Prostate gland (tissue), 2 donors: ENCODE measurements at regions not wholly inside any gene's neighbourhood (a gene's known extent, or its start where the extent isn't known, plus 50 kb on each side); places are given as distances from the start of the nearest gene placed in this dataset.

Source experiments
- DNase-seq: peaks from one replicate; pipeline ENCODE4 v3.0.0-alpha.2; 2019; ENCODE audit warnings: low spot score
- H3K27ac ChIP-seq, 2 donors: fragments of 200-600 bp; sonication (generic); 2 replicates each; pipeline ENCODE4 v1.5.1; 2017 to 2019
- H3K27me3 ChIP-seq: fragments of 200-600 bp; sonication (generic); replicated peaks from 2 replicates; pipeline ENCODE4 v1.5.1; 2019; ENCODE audit not compliant: insufficient read depth
- H3K36me3 ChIP-seq, 2 donors: fragments of 200-600 bp; sonication (generic); 1 replicate in 1 of 2; 2 replicates in 1 of 2; pipeline versions ENCODE4 v1.5.1 to v1.8.1; 2017 to 2019
- H3K4me1 ChIP-seq: fragments of 200-600 bp; sonication (generic); replicated peaks from 2 replicates; pipeline ENCODE4 v1.5.1; 2019
- H3K4me3 ChIP-seq, 2 donors: fragments of 200-600 bp; sonication (generic); 2 replicates each; pipeline ENCODE4 v1.5.1; 2017 to 2019
- H3K9me3 ChIP-seq: fragments of 200-600 bp; sonication (generic); 2 replicates; pipeline ENCODE4 v1.5.1; 2017
- POLR2A ChIP-seq: fragments of 450-650 bp; IDR thresholded peaks from one replicate; pipeline ENCODE4 v1.6.1; 2016; ENCODE audit warnings: antibody characterized with exemption, mild to moderate bottlenecking
- POLR2AphosphoS5 ChIP-seq: sonication (generic); formaldehyde crosslinking; IDR thresholded peaks from one replicate; pipeline ENCODE4 v1.6.1; 2017; ENCODE audit warnings: antibody characterized with exemption
- WGBS: methylation state at CpG from one replicate; pipeline ENCODE4 v1.1.5; 2018; 5-methylcytosine and 5-hydroxymethylcytosine counted together
- intact Hi-C: fragments of 100-400 bp; cut with DNase I; formaldehyde crosslinking; loops from one replicate; pipeline ENCODE4 v1.14.2; 2022
- TF ChIP-seq, protein P1 (sequence below), 4 experiments: fragments of 200-600 bp in 2 of 4; fragments of 450-650 bp in 2 of 4; sonication (generic) in 2 of 4; IDR thresholded peaks; 1 replicate in 3 of 4; 2 replicates in 1 of 4; pipeline ENCODE4 v1.5.1; 2016 to 2019; ENCODE audit warnings: antibody characterized with exemption in 4 of 4, mild to moderate bottlenecking in 2 of 4, moderate library complexity in 2 of 4

- WGBS = 63% methylated on average over 3 of the region's 3 CpGs
- no peak for TF ChIP-seq POLR2AphosphoS5
- no peak for TF ChIP-seq POLR2A
- TF ChIP-seq, protein P1, sequence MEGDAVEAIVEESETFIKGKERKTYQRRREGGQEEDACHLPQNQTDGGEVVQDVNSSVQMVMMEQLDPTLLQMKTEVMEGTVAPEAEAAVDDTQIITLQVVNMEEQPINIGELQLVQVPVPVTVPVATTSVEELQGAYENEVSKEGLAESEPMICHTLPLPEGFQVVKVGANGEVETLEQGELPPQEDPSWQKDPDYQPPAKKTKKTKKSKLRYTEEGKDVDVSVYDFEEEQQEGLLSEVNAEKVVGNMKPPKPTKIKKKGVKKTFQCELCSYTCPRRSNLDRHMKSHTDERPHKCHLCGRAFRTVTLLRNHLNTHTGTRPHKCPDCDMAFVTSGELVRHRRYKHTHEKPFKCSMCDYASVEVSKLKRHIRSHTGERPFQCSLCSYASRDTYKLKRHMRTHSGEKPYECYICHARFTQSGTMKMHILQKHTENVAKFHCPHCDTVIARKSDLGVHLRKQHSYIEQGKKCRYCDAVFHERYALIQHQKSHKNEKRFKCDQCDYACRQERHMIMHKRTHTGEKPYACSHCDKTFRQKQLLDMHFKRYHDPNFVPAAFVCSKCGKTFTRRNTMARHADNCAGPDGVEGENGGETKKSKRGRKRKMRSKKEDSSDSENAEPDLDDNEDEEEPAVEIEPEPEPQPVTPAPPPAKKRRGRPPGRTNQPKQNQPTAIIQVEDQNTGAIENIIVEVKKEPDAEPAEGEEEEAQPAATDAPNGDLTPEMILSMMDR (IDR thresholded peaks at IDR 0.05) = no peak
- no peak overlapping the region for H3K4me3 ChIP-seq
Measured at GRCh38 chr4:28149762-28150161, 1289.1 kb downstream of the STIM2 start.

DNA sequence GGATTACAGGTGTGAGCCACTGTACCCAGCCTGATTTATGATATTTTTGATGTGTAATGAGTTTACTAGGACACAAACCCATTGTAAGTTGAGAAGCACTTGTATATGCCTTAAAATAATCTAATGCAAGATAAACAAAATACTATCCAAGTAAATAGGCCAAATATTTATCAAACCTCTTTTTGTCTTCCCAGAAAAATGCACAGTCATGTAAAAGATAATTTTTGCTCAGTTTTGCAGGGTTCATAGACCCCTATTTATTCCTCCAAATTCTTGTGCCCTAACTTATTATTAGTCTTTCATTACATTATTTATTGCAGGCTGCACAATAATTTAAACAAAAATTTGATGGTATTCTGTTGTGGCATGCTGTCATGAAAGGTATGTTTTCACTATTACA, 1290.7 kb downstream of the STIM2 start:
- Histone ChIP-seq H3K4me1 (no peaks in the 10 kb centered on the region), H3K9me3 (no peaks in the 10 kb centered on the region), H3K36me3 (no peaks in the 10 kb centered on the region), H3K27me3 (no peaks in the 10 kb centered on the region), H3K4me3 (no peak overlapping the region), H3K27ac (no peak overlapping the region)
- DNase-seq = no peak
- intact Hi-C loops = no loop called here
- TF ChIP-seq POLR2AphosphoS5 (no peak), POLR2A (no peak)
- TF ChIP-seq, protein P1 (IDR thresholded peaks at IDR 0.05) = no peak

More at GRCh38 chr4:28149762-28150161, 1289.1 kb downstream of the STIM2 start:
- Histone ChIP-seq H3K4me1 (no peaks in the 10 kb centered on the region), H3K27me3 (no peaks in the 10 kb centered on the region), H3K9me3 (no peaks in the 10 kb centered on the region), H3K27ac (no peak overlapping the region), H3K36me3 (no peaks in the 10 kb centered on the region)
- no peak for DNase-seq
- intact Hi-C loops = no loop called here

DNA sequence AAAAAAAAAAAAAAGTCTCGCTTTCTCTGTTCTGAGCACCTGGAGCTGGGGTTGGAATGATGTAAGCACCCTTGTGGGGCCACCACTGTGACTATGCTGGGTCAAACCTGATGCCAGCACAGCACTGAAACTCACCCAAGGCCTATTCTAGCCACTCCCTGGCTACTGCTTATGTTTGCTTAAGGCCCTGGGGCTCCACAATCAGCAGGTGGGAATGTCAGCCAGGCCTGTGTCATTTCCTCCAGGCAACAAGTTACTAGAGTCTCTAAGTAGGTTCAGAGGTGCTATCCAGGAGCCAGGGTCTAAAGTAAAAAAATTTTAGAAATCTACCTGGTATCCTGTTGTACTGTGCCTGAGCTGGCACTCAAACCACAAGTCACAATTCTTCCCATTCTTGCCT, 1306.8 kb downstream of the STIM2 start:
- TF ChIP-seq POLR2AphosphoS5 = no peak
- TF ChIP-seq, protein P1 (IDR thresholded peaks at IDR 0.05) = no peak
- TF ChIP-seq POLR2A = no peak
- Histone ChIP-seq H3K27ac (no peak overlapping the region), H3K36me3 (no peaks in the 10 kb centered on the region), H3K9me3 (no peaks in the 10 kb centered on the region), H3K4me1 (no peaks in the 10 kb centered on the region), H3K27me3 (no peaks in the 10 kb centered on the region), H3K4me3 (no peak overlapping the region)
- no peak for DNase-seq
- intact Hi-C loops = no loop called here
- WGBS = 93% methylated on average over 1 of the region's 1 CpG

GRCh38 chr4:28176942-28177341, 1316.3 kb downstream of the STIM2 start:
- Histone ChIP-seq H3K4me1 (no peaks in the 10 kb centered on the region), H3K4me3 (no peak overlapping the region), H3K36me3 (no peaks in the 10 kb centered on the region), H3K27ac (no peak overlapping the region), H3K9me3 (no peaks in the 10 kb centered on the region), H3K27me3 (no peaks in the 10 kb centered on the region)
- 89% methylated on average over 1 of the region's 1 CpG for WGBS
- DNase-seq = no peak
- intact Hi-C loops = no loop called here
- TF ChIP-seq POLR2A (no peak), POLR2AphosphoS5 (no peak)
- TF ChIP-seq, protein P1 (IDR thresholded peaks at IDR 0.05) = no peak

DNA sequence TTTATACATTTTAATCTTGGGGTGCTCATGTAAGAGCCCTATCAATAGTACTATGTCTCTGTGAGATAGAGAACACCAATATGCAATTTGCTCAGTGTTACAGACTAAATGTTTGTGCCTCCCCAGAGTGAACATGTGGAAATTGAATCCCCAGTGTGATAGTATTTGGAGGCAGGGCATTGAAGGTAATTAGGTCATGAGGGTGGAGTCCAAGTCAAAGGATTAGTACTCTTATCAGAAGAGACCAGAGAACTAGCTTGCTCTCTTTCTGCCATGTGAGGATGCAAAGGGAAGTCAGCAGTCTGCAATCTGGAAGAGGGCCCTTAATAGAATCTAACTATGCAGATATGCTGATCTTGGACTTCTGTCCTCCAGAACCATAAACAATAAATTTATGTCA, 1317.0 kb downstream of the STIM2 start:
- H3K4me1 ChIP-seq = no peaks in the 10 kb centered on the region
- H3K9me3 ChIP-seq = no peaks in the 10 kb centered on the region
- H3K36me3 ChIP-seq = no peaks in the 10 kb centered on the region
- no peak for DNase-seq
- no peak overlapping the region for H3K27ac ChIP-seq
- H3K27me3 ChIP-seq = no peaks in the 10 kb centered on the region
- TF ChIP-seq, protein P1 (IDR thresholded peaks at IDR 0.05) = no peak
- no peak for TF ChIP-seq POLR2A
- no peak for TF ChIP-seq POLR2AphosphoS5
- no peak overlapping the region for H3K4me3 ChIP-seq
- intact Hi-C loops = no loop called here
